ENCODE measurements at regions not wholly inside any gene's neighbourhood (a gene's known extent, or its start where the extent isn't known, plus 50 kb on each side); places are given as distances from the start of the nearest gene placed in this dataset.

DNA sequence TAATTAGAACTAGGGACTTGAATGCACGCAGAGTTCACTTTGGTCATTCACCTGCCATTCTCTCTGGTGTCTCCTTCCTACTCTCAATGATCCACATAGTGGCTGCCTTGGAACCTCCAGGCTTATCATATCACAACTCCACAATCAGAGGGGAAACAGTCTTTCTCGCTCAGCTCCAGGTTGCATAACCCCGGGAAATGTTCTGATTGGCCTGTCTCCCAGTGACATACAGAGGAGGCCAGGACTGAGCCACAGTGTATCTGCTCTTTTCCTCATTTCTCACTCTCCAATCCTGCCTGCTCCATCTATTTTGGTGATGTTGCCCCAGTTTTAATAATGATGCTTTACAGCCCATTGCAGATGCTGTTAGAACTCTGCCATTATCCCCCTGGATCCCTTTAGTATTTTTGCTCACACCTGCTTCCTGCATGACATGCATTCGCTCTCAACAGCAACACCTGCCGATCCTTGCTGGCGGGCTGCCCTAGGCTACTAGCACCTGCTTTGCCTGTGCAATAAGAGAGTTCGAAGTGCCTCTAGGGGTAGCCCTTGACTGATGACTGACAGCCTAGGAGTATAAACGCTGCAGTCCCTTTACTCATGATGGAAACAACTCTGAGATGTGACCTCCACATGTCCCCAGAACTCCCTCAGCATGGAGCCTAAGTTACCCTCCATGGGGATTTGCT, 211.3 kb upstream of the RPS6KA3 start:
- no peak for DNase-seq (ENCODE audit: low spot score)

DNA sequence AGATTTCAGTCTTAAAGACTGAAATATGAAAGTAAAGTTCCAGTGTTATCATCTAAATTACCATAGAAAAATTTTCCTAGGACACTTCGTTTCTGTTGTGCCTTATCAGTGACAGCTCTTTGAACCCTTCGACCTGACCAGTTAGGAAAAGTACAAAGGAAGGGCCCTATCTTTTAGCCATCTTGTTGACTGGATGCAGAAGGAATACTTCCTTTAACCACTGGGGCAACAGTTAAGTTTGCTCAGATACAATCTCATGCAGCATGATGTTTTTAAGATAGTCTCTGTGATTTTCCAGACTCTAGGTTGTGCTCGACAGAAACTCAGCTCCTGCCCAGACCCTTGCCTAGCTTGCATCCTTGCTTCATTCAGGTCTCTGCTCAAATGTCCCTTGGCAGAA, 210.5 kb upstream of the RPS6KA3 start:
- DNase-seq (ENCODE audit: low spot score) = peak; percentile 32

DNA sequence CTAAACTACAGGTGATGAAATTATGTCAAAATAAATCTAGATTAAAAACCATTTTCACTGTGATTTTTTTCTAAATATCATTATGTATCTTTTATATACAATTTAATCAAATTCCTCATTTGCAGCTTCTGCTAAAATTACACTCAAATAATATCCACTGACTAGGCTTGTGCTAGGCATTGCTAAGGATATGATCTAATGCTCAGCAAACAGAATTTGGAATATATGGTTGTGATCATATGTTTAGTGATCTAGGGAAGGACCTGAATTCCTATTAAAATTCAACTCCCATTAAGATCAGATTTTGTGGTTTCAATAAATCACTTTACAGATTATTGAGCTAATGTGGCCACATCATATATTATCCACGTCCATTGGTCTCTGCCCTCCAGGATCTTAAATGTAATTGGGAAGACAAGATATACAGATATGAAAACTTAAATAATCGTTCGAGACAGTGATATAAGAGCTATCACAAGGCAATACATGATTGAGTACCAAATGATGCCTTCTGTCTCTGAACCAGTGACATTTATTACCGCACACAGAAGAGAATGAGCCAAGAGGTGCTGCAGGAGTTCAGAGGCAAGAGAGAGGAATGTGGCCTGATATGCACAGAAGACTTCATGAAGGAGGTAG, 206.0 kb upstream of the RPS6KA3 start:
- peak; percentile 29 for DNase-seq (ENCODE audit: low spot score)

DNA sequence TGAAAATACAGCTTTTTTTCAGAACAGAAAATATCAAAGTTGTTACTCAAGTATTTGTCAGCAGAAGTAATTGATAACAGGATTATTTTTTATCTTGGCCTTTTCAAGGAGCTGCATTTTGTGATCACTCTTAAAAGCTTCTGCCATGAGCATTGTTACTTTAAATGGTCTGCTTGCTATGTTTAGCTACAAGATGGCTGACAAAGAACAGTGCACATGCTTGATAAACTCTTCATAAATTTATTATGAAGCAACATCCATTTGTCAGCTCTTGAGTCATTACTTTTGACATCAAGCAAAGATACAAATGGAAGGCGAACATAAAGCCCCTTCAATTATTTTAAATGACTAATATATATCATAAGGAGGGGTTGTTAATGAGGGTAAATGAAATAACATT, 205.4 kb upstream of the RPS6KA3 start:
- peak; percentile 39 for DNase-seq (ENCODE audit: low spot score)

DNA sequence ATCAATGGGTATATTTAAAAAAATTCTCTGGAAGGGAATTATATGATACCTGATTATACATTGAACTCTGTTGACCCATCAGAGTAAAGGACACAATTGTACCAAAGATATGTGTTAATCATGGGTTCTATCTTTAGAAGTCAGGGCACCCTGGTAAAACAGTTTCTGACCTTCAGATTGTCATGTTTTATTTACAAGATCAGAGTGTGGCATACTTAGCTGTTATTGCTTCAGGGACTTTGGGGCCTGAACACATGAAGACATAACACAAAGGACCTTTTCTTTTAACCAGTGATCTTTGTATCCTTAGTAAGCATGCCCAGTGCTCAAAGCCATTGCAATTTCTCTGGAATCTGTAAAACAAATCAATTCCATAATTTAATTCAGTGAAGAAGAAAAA, 204.8 kb upstream of the RPS6KA3 start:
- DNase-seq (ENCODE audit: low spot score) = no peak

DNA sequence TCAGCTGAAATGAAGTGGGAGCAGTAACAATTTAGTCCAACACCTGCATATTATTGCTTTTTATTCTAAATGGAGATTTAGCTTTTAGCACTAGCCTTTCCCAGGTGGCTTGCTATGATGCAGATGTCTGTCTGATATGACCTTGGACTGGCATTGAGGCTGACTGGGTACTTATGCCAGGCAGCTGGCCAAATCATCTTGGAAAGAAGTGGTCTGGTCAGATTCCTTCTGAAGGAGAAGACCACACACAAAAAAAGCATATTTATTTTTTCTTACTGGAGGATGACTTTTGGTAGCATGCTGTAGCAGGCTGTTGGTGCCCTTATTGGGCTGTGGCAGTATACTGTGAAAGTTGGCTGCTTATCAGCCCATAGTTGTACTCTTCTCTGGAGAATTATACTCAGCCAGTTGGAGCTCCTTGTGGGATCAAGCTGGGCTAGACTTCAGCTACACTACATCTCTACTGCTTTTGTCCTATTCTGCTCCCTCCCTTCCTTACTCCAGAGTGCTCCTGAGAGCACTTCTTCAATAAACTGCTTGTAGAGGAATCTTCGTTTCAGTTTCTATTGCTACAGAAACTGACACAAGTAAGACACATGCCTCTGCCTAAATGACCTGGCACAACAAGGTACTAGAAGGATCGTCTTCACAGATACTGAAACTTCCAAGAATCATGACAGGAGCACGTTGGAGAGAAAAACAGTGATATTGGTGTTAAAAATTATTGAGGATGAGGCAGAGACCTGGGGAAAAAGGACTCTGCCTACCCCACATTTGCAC, 196.8 kb upstream of the RPS6KA3 start:
- DNase-seq (ENCODE audit: low spot score) = no peak

DNA sequence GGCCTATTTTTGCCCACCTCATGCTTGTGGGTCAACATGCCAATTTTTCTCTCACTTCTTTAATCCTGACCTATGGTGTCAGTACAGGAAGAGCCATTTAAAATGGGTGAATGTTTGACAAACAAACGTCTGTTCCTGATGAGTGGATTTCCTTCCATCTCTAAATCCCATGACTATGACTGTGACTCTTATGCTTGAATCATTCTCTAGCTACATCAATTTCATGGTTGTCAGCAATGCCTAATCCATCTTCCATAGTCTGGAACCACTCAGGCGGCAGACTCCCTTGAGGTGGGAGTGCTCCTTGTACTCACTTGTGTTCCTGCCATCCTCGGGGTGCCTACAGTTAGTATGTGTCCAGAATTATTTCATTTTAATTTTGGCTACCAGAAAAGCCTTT, 194.9 kb upstream of the RPS6KA3 start:
- no peak for DNase-seq (ENCODE audit: low spot score)

DNA sequence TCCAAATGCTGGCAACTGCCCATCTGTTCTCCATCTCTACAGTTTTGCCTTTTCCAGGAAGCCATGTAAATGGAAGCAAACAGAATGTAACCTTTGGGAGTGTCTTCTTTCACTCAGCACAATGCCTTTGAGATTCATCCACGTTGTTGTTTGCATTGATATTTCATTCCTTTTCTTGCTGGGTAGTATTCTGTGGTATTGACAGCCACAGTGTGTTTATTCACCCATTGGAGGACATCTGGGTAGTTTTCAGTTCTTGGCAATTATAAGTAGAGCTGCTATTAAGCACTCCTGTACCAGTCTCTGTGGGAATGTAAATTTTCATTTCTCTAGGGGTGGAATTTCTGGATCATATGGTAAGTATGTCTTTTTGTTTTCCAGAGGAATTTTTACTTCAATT, 194.3 kb upstream of the RPS6KA3 start:
- no peak for DNase-seq (ENCODE audit: low spot score)

DNA sequence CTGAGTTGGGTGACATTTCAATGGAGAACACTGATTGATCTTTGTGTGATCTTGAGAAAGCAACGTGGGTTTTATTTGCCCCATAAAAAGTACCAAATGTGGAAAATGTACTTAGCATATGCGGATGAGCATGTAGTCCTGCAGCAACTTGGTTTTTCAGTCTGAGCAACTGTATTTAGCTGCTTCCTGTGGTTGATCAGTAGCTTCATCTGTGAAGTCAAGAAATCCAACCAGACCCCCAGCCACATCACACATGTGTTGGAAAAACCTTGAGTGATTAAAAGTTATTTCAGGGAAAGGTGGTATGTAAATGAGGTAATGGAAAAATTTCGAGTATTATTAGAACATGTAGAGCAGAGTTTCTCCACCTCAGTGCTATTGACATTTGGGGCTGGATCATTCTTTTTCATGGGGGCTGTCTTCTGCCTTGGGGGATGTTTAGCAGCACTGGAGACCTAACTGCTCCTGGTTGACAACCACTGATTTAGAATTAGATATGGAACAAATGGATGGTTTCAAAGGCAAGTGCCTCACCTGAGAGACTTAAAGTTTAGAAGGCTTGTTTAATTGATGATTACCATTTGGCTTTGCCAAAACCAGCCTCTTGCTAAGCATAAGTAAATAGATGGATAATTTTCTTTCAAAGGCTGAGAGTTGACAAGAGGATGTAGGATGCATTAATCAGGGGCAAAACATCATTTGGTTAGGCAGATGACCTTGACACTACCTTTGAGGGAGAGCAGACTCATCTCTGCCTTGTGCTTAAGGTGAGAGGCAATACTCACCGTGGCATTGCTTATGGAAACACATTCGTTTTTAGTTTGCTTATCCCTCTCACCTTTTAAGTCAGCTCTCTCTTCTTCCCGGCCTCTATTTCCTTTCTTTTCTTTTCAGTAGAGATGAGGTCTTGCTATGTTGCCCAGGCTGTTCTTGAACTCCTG, 193.0 kb upstream of the RPS6KA3 start:
- no peak for DNase-seq (ENCODE audit: low spot score)

DNA sequence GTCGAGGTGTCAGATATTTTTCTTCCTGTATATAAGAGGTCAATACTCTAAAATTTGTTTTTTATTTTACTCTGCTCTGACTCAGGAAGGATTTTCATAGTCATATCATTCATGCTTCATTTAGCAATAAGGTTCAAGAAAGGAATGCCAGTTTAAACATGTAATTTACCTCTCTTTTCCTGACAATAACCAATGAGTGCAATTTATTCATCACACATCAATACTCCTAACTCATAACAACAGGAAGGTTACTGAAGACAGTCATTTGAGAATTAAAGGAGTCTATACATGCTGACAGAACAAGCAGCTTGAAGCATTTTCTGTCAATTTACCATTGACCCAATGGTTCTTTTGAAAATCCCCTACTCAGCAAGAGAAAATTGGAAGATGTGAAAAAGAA, 190.3 kb upstream of the RPS6KA3 start:
- DNase-seq (ENCODE audit: low spot score) = no peak

DNA sequence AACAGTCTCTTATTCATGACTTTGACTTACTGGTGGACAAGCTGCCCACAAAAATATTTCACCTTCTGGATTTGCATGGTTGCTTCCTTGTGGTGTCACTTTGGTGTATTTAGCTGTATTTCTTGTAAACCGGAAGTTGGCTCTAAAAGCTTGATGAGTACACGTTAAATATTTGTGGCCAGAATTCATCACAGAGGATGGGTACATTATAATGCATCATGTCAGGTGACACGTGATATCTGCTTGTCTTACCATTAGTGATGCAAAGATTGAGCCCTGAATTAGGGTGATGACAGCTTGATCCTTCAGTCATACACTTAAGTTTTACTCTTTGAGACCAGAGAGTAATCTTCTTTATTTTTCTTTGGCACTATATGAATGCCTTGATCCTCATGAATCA, 188.3 kb upstream of the RPS6KA3 start:
- DNase-seq (ENCODE audit: low spot score) = no peak

DNA sequence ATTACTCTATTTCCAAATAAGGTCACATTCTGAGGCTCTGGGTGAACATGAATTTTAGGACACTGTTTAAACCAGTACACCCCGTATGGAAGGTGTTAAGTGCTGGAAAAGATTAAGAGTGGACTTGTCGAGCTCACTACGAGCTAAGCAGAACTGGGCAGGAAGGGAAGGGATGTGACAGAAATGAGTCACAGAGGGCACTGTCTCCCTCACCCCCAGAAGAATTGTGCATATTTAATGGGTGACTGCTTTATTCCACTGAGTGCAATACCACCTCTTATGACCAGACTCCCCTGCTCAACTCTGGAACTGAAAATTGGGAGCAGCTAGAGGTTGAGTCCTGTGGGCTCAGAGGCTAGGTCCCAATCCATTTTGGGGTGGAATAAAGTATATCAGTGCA, 187.4 kb upstream of the RPS6KA3 start:
- DNase-seq (ENCODE audit: low spot score) = no peak

DNA sequence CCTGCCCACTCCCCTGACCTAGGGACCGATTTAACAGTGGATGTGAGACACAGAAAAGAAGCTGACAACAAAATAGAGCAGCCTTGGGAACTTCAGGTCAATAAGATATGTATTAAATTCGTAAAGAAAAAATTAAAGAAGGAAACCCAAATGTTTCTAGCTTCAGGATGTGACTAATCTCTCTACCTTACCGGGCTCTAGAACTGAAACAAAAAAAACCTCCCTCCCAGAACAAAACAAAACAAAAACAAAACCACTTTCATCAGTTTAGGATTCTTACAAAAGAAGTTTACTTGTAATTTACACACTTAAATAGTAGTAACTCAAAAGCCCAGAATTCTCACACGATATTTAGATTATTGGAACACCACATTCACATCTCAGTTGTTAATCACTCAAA, 185.8 kb upstream of the RPS6KA3 start:
- no peak for DNase-seq (ENCODE audit: low spot score)

DNA sequence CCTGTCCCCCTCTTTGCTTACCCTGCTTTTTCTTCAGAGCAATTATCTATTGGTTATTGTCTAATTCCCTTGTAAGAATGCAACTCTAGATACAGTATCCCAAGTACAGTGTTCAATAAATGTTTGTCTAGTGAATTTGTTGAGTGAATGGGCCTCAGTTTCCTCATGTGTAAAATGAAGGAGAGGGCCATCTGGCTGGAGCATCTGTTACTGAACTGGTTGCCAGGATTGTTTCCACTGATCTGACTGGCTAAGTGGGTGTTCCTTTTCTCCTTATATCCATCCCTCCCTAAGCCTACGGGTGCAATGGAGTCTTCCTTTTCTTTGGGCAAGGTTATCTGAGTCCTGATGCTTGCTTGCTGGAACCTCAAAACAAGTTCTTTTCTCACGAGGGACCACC, 185.2 kb upstream of the RPS6KA3 start:
- DNase-seq (ENCODE audit: low spot score) = no peak

DNA sequence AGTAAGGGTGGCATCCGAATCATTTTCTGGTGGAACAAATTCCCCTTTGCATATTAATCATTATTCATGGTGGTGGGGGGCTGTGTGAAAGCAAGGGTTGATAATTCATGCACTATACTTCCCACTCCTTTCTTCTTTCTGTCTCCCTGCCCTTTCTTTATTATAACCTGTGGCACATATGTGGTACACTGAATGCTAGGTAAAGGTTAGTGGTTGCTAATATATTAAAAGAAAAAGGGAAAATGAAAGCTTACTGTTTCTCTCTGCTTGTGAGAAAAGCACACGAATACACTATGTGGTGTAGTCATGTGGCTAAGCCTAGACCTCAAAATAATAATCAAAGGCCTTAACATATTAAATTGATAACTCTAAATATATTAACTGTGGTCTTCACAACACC, 178.4 kb upstream of the RPS6KA3 start:
- DNase-seq (ENCODE audit: low spot score) = no peak

DNA sequence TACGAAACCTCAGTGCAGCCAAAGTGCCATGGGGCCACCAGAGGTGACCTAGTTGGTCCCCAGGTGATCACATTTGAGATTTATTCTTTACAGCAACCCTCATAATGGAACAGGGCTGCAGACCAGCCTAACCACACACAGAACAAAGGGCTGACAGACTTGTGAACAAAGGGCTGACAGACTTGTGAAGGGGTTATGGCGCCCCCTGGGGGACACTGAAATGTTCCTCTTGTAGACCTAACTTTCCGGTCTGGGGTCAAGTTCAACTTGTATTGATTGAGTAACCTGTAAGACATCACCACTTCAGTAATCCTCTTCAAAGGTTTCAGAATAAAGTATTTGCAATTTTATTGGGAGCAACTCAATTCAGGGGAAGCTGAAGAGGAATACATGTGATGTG, 175.9 kb upstream of the RPS6KA3 start:
- DNase-seq (ENCODE audit: low spot score) = peak; percentile 70

DNA sequence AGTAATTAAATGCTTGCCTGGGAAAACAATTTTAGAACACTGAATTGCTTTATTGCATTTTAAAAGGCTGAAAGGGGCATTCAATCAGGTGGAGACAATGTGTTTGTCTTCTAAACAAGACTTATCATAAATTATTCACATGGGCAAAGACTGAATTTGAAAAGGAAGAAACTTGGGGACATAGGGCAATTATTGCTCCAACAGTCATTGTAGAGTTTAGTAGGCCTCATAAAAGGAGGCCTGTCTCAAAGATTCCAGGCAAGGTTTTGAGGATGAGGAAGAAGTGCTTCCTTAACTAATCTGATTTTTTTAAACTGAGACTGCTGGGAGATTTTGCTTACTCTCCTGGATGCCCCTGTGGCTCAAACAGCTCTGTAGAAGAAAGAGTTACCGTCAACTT, 174.4 kb upstream of the RPS6KA3 start:
- no peak for DNase-seq (ENCODE audit: low spot score)

DNA sequence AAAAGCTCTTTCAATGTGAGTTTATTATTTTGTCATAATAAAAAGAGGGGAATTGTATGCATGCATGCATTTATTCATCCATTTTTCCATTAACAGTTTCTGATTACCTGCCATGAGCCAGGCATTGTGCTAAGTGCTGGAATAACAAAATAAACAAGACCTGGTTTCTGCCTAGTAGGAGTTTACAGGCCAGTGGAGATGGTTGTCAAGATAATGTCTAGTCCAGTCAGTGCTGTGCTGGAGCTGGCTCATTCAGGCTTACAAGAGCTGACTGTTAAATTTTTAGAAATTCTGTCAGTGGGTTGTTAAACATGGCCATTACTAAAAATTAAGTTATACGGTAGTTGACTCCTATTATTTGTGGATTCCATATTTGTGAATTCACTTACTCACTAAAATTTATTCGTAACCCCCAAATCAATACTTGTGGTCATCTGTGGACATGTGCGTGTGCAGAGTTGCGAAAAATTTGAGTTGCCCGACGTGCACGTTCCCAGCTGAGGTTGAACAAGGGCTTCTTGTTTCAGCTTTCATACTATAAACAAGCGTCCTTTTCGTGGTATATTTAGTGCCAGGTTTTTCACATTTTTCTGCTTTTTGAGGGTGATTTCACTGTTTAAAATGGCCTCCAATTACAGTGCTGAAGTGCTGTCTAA, 172.3 kb upstream of the RPS6KA3 start:
- DNase-seq (ENCODE audit: low spot score) = peak; percentile 64

DNA sequence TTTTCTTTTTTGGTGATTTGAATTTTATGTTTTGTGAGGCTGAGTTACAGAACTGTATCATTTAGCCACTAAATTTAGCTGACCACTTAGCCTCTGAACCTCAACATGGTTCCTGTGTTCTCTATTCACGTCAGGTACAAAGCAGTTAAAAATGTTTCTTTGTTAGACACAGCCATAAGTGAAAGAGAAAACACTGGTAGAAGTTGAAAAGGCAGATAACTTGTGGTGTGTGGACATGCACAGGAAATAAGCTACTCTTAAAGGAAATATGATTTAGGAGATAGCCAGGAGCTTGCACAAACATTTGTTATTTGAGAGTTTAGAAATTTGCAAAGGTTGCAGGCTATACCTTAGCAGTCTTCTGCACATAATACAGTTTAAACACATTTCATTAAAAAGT, 171.0 kb upstream of the RPS6KA3 start:
- DNase-seq (ENCODE audit: low spot score) = no peak

DNA sequence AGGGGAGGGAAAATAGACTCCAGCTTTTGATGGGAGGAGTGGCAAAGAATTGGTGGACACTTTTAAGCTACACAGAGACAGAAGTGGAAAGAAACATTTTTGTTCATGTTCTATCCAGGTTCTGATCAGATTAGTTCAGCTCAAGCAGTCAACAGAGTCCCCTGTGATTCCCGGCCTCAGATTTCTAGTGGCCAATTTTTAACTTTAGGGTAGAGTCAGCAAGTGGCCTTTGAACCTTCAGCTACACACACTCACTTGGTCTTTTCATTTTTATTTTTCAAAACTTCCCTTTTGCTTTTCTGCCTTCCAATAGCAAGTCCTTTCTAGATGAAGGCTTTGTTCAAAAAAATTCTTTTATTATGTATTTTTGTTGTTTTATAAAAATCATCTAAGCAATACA, 169.2 kb upstream of the RPS6KA3 start:
- DNase-seq (ENCODE audit: low spot score) = no peak

DNA sequence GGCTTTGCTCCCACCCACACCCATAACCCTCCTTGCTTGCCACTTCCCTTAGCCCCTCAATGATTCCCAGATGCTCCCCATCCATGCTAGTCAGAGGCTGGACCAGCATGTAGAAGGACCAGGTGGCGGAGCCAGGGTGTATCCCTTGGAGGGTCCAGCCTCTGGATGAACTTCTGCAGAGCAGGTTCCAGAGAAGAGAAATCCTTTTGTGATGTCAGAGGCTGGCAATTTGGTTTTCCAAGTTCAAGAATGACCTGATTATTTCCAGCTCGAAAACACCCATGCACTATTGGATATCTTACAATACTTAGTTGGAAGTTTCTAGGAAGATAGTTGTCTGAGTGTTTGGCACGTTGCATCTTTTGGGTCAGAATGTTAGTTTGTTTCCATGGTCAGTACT, 168.3 kb upstream of the RPS6KA3 start:
- DNase-seq (ENCODE audit: low spot score) = no peak
